ENCODE measurements at regions not wholly inside any gene's neighbourhood (a gene's known extent, or its start where the extent isn't known, plus 50 kb on each side); places are given as distances from the start of the nearest gene placed in this dataset.

DNA sequence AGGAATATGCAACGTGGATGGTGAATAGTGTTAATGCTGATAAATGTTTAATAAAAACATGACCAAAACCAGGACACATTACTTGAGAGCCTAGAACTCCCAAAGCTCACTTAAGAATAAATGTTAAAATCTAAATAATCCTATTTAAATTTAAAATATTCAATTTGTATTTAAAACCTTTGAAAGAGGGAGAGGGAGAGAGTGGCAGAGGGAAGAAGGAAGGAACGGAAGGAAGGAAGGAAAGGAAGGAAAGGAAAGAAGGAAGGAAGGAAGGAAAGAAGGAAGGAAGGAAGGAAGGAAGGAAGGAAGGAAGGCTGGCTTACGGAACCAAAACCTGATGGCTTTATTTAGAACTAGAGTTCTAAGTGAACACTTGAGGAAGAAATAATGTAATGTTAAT is 324.1 kb upstream of the SYT4 start:
- Histone ChIP-seq H3K4me2 (ENCODE audit: unreplicated experiment) (no peak overlapping the region), H4K20me1 (ENCODE audit: insufficient read depth) (no peaks in the 10 kb centered on the region), H3F3A (ENCODE audit: insufficient read depth) (no peaks in the 10 kb centered on the region), H3K79me2 (ENCODE audit: insufficient read depth) (no peaks in the 10 kb centered on the region), H3K27ac (no peak overlapping the region), H3K9me3 (ENCODE audit: low read depth) (no peaks in the 10 kb centered on the region), H3K36me3 (ENCODE audit: low read depth) (no peaks in the 10 kb centered on the region), H3K4me3 (no peak overlapping the region), H3K9me2 (ENCODE audit: insufficient read depth) (no peaks in the 10 kb centered on the region), H3K27me3 (replicated peaks; ENCODE audit: insufficient read depth) (no peaks in the 10 kb centered on the region), H3K4me1 (ENCODE audit: insufficient read depth) (no peaks in the 10 kb centered on the region), H3K9ac (no peak overlapping the region), H2AFZ (no peak overlapping the region)
- in situ Hi-C loops (cut with MboI): loop anchor here (10.0 to 25.0 kb wide), 3 partner anchors 53 to 736 kb away; no protein-coding TSS in a partner anchor
- 45 to 55% methylated on average over 3 of the region's 3 CpGs for WGBS, 2 experiments (ENCODE audit: low coverage in 1 of 2, low lambda C conversion rate in 2 of 2, missing lambda C conversion rate in 2 of 2)
- TF ChIP-seq EZH2phosphoT487 (IDR thresholded peaks at IDR 0.05; ENCODE audit: insufficient read depth, low read depth): no peak
- TF ChIP-seq EZH2 (IDR thresholded peaks at IDR 0.05; ENCODE audit: insufficient read depth, poor library complexity, severe bottlenecking): no peak
- DNase-seq: no peak

GRCh38 chr18:43605224-43605623 is 327.9 kb upstream of the SYT4 start:
- no peaks in the 10 kb centered on the region for H3K9me2 ChIP-seq (ENCODE audit: insufficient read depth)
- no peaks in the 10 kb centered on the region for H3K27me3 ChIP-seq (replicated peaks; ENCODE audit: insufficient read depth)
- WGBS, 2 experiments (ENCODE audit: low coverage in 1 of 2, low lambda C conversion rate in 2 of 2, missing lambda C conversion rate in 2 of 2): 22 to 43% methylated on average over 1 of the region's 1 CpG
- in situ Hi-C loops (cut with MboI): loop anchor here (10.0 to 25.0 kb wide), 3 partner anchors 50 to 732 kb away; no protein-coding TSS in a partner anchor
- H3K4me3 ChIP-seq: no peak overlapping the region
- no peaks in the 10 kb centered on the region for H3K79me2 ChIP-seq (ENCODE audit: insufficient read depth)
- H3K4me1 ChIP-seq (ENCODE audit: insufficient read depth): no peaks in the 10 kb centered on the region
- no peak overlapping the region for H2AFZ ChIP-seq
- no peaks in the 10 kb centered on the region for H3K36me3 ChIP-seq (ENCODE audit: low read depth)
- TF ChIP-seq EZH2 (IDR thresholded peaks at IDR 0.05; ENCODE audit: insufficient read depth, poor library complexity, severe bottlenecking): no peak
- no peak for TF ChIP-seq EZH2phosphoT487 (IDR thresholded peaks at IDR 0.05; ENCODE audit: insufficient read depth, low read depth)
- H3K9ac ChIP-seq: no peak overlapping the region
- no peaks in the 10 kb centered on the region for H3K9me3 ChIP-seq (ENCODE audit: low read depth)
- H3F3A ChIP-seq (ENCODE audit: insufficient read depth): no peaks in the 10 kb centered on the region
- DNase-seq: no peak
- no peaks in the 10 kb centered on the region for H4K20me1 ChIP-seq (ENCODE audit: insufficient read depth)
- no peak overlapping the region for H3K4me2 ChIP-seq (ENCODE audit: unreplicated experiment)
- H3K27ac ChIP-seq: no peak overlapping the region

DNA sequence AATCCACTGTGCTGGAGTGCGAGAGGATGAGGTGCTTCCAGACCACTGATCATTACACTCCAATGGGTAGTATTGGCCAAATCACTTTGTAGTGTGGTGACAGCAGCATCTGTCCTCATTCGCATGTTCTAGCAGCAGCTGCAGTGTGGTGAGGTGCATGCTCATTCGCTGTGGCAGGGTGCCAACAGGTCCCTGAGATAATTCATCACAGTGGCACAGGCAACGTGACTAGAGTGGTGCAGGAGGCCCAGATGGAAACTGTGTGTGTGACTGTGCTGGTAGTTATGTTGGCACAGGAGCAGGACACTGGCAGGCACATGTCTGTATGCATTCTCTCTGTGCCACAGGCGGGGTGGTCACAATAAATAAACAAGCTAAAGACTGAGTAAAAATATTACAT is 329.5 kb upstream of the SYT4 start:
- no peaks in the 10 kb centered on the region for H3K9me3 ChIP-seq (ENCODE audit: low read depth)
- 32 to 39% methylated on average over 5 of the region's 5 CpGs for WGBS, 2 experiments (ENCODE audit: low coverage in 1 of 2, low lambda C conversion rate in 2 of 2, missing lambda C conversion rate in 2 of 2)
- no peak overlapping the region for H3K4me2 ChIP-seq (ENCODE audit: unreplicated experiment)
- no peaks in the 10 kb centered on the region for H3K9me2 ChIP-seq (ENCODE audit: insufficient read depth)
- H3F3A ChIP-seq (ENCODE audit: insufficient read depth): no peaks in the 10 kb centered on the region
- no peaks in the 10 kb centered on the region for H3K79me2 ChIP-seq (ENCODE audit: insufficient read depth)
- no peak overlapping the region for H3K9ac ChIP-seq
- no peak overlapping the region for H3K27ac ChIP-seq
- in situ Hi-C loops (cut with MboI): loop anchor here (10.0 to 25.0 kb wide), 3 partner anchors 48 to 731 kb away; no protein-coding TSS in a partner anchor
- no peak overlapping the region for H2AFZ ChIP-seq
- no peaks in the 10 kb centered on the region; the same call in 1 of the 2 replicates for H3K27me3 ChIP-seq (replicated peaks; ENCODE audit: insufficient read depth)
- no peaks in the 10 kb centered on the region for H4K20me1 ChIP-seq (ENCODE audit: insufficient read depth)
- no peaks in the 10 kb centered on the region for H3K36me3 ChIP-seq (ENCODE audit: low read depth)
- H3K4me1 ChIP-seq (ENCODE audit: insufficient read depth): no peaks in the 10 kb centered on the region
- H3K4me3 ChIP-seq: no peak overlapping the region
- DNase-seq: no peak
- no peak for TF ChIP-seq EZH2phosphoT487 (IDR thresholded peaks at IDR 0.05; ENCODE audit: insufficient read depth, low read depth)
- no peak for TF ChIP-seq EZH2 (IDR thresholded peaks at IDR 0.05; ENCODE audit: insufficient read depth, poor library complexity, severe bottlenecking)

DNA sequence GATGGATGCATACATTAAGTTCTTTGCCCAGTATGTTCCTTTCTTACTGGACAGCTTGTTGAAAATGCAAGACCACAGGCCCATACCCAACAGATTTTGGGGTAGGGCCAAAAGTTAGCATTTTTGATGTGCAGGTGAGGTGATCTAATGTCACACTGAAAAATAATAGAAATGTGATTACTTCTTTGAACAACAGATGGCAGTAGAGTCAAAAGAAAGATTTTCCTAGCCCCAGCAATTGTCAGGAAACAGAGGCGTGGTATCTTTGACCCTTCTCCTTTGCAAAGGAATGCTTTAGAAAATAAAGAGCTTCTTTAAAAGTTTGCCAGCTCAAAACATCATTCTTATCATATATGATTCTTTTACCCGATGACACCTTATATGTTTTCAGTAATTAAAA is 343.6 kb upstream of the SYT4 start:
- Histone ChIP-seq H3K79me2 (ENCODE audit: insufficient read depth) (no peaks in the 10 kb centered on the region), H3K4me3 (no peak overlapping the region), H3K9me2 (ENCODE audit: insufficient read depth) (no peaks in the 10 kb centered on the region), H3K9me3 (ENCODE audit: low read depth) (no peaks in the 10 kb centered on the region), H3K9ac (no peak overlapping the region), H3K27me3 (replicated peaks; ENCODE audit: insufficient read depth) (no peaks in the 10 kb centered on the region), H4K20me1 (ENCODE audit: insufficient read depth) (no peaks in the 10 kb centered on the region), H3K4me2 (ENCODE audit: unreplicated experiment) (no peak overlapping the region), H3F3A (ENCODE audit: insufficient read depth) (no peaks in the 10 kb centered on the region), H3K4me1 (ENCODE audit: insufficient read depth) (no peaks in the 10 kb centered on the region), H3K36me3 (ENCODE audit: low read depth) (no peaks in the 10 kb centered on the region), H2AFZ (no peak overlapping the region), H3K27ac (no peak overlapping the region)
- WGBS, 2 experiments (ENCODE audit: low coverage in 1 of 2, low lambda C conversion rate in 2 of 2, missing lambda C conversion rate in 2 of 2): 3 to 4% methylated on average over 2 of the region's 2 CpGs
- no peak for TF ChIP-seq EZH2phosphoT487 (IDR thresholded peaks at IDR 0.05; ENCODE audit: insufficient read depth, low read depth)
- no peak for TF ChIP-seq EZH2 (IDR thresholded peaks at IDR 0.05; ENCODE audit: insufficient read depth, poor library complexity, severe bottlenecking)
- peak; percentile 50 for DNase-seq
- in situ Hi-C loops (cut with MboI): loop anchor here (25.0 kb wide), 2 partner anchors 466 to 716 kb away; no protein-coding TSS in a partner anchor

DNA sequence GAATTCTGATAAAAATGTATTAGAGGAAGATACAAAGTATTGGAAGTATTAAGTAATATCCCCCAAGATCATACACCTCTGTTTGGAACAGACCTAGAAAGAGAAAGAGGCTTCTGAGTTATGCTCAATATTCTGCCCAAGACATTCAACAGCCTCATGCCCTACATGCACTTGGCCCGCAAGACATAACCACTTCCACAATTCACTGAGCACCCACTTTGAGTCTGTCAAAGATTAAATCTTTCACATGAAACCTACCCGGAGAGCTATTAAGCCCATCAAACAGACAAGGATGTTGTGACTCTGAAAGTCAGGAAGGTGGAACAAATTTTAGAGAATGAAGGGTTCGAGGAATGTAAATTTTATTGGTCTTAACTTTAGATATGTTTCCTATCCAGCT is 344.7 kb upstream of the SYT4 start:
- Histone ChIP-seq H2AFZ (no peak overlapping the region), H3K27ac (no peak overlapping the region), H3K9me3 (ENCODE audit: low read depth) (no peaks in the 10 kb centered on the region), H3K9me2 (ENCODE audit: insufficient read depth) (no peaks in the 10 kb centered on the region), H3K36me3 (ENCODE audit: low read depth) (no peaks in the 10 kb centered on the region), H3K9ac (no peak overlapping the region), H3K27me3 (replicated peaks; ENCODE audit: insufficient read depth) (no peaks in the 10 kb centered on the region), H3K79me2 (ENCODE audit: insufficient read depth) (no peaks in the 10 kb centered on the region), H4K20me1 (ENCODE audit: insufficient read depth) (no peaks in the 10 kb centered on the region), H3F3A (ENCODE audit: insufficient read depth) (no peaks in the 10 kb centered on the region), H3K4me2 (ENCODE audit: unreplicated experiment) (no peak overlapping the region), H3K4me3 (no peak overlapping the region), H3K4me1 (ENCODE audit: insufficient read depth) (no peaks in the 10 kb centered on the region)
- no peak for TF ChIP-seq EZH2 (IDR thresholded peaks at IDR 0.05; ENCODE audit: insufficient read depth, poor library complexity, severe bottlenecking)
- no peak for TF ChIP-seq EZH2phosphoT487 (IDR thresholded peaks at IDR 0.05; ENCODE audit: insufficient read depth, low read depth)
- no peak for DNase-seq
- in situ Hi-C loops (cut with MboI): loop anchor here (25.0 kb wide), 2 partner anchors 465 to 715 kb away; no protein-coding TSS in a partner anchor
- WGBS, 2 experiments (ENCODE audit: low coverage in 1 of 2, low lambda C conversion rate in 2 of 2, missing lambda C conversion rate in 2 of 2): 89 to 97% methylated on average over 3 of the region's 3 CpGs
